Fibroblast of pulmonary artery (primary cell): ENCODE measurements at regions not wholly inside any gene's neighbourhood (a gene's known extent, or its start where the extent isn't known, plus 50 kb on each side); places are given as distances from the start of the nearest gene placed in this dataset.

Source experiments
- DNase-seq: peaks from one replicate; pipeline ENCODE4 v3.0.0-alpha.2; 2010; ENCODE audit warnings: low read depth
- H3K4me3 ChIP-seq: replicated peaks from 2 replicates; pipeline ENCODE4 v1.5.1; 2011; ENCODE audit warnings: low read depth, mild to moderate bottlenecking, control low read depth, low read length, moderate library complexity
- TF ChIP-seq, protein P1 (sequence below): IDR thresholded peaks from 2 replicates; pipeline ENCODE4 v1.5.1; 2011; ENCODE audit warnings: mild to moderate bottlenecking, control low read depth, low read length, inconsistent platforms; ENCODE audit errors: missing control alignments

GRCh38 chr10:83276971-83277370 is 862.3 kb upstream of the GHITM start:
- TF ChIP-seq, protein P1, sequence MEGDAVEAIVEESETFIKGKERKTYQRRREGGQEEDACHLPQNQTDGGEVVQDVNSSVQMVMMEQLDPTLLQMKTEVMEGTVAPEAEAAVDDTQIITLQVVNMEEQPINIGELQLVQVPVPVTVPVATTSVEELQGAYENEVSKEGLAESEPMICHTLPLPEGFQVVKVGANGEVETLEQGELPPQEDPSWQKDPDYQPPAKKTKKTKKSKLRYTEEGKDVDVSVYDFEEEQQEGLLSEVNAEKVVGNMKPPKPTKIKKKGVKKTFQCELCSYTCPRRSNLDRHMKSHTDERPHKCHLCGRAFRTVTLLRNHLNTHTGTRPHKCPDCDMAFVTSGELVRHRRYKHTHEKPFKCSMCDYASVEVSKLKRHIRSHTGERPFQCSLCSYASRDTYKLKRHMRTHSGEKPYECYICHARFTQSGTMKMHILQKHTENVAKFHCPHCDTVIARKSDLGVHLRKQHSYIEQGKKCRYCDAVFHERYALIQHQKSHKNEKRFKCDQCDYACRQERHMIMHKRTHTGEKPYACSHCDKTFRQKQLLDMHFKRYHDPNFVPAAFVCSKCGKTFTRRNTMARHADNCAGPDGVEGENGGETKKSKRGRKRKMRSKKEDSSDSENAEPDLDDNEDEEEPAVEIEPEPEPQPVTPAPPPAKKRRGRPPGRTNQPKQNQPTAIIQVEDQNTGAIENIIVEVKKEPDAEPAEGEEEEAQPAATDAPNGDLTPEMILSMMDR: no peak
- DNase-seq: no peak
- H3K4me3 ChIP-seq: no peak overlapping the region

DNA sequence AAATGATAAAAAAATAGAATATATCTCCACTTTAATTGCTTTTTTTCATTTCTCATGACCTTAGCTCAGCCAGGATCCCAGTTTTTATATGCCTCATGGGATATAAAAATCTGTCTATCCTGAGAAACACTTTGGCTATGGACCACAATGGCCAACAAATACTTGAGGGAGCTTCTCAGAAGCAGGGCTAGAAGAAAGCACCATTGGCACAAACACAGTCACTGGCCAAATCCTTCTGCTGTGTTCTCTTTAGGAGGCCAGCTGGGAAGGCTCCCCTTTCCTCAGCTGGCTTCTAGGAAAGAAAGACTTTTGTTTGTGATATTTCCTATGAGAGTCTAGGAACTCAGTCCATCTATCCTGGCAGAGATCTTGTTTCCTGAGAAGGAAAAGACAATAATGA is 856.2 kb upstream of the GHITM start:
- no peak for DNase-seq
- no peak overlapping the region for H3K4me3 ChIP-seq
- TF ChIP-seq, protein P1: no peak

DNA sequence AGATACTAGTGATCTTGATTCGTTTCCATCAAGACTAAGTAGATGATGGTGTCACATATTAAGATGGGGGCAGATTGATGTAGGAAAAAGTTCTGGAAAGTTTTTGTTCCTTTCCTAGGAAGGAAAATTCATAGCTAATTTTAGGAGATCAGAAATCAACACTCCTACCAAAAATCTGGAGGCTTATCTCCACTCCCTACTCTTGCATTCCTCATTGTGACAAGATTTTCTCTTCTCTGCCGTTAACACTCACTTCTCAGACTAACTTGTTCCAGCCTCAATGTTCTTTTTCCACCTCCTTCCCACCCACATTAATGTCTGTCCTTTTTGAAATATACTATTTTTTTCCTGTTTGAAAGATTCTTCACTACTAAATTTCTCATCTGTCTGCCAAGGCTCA is 851.9 kb upstream of the GHITM start:
- no peak for DNase-seq
- H3K4me3 ChIP-seq: no peak overlapping the region
- TF ChIP-seq, protein P1: no peak

GRCh38 chr10:83289373-83289772 is 849.9 kb upstream of the GHITM start:
- no peak for DNase-seq
- no peak overlapping the region for H3K4me3 ChIP-seq
- TF ChIP-seq, protein P1: no peak

- TF ChIP-seq, protein P1: no peak
- H3K4me3 ChIP-seq: no peak overlapping the region
- no peak for DNase-seq
Observed at GRCh38 chr10:83289948-83290347, 849.4 kb upstream of the GHITM start.

DNA sequence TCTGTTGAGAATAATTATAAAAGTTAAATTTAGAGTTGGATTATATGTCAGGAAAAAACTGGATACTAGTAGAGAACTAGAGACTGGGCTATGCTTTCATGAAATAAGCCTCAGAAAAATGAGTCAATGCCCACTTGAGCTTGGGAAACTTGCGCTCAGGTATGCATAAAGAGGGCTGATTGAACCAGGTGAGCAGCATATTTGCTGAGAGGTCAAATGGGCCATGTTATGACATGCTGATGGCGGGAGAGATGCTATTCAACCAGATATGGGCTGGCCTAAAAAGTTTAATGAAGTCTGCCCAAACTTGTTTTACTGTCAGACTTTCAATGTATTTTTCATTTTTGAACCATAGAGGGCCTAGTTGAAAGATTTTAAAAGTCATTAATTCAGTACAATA is 837.6 kb upstream of the GHITM start:
- DNase-seq: no peak
- TF ChIP-seq, protein P1: no peak
- H3K4me3 ChIP-seq: no peak overlapping the region

- TF ChIP-seq, protein P1: no peak
- no peak for DNase-seq
- no peak overlapping the region for H3K4me3 ChIP-seq
Observed at GRCh38 chr10:83302623-83303022, 836.7 kb upstream of the GHITM start.
